ENCODE measurements at regions not wholly inside any gene's neighbourhood (a gene's known extent, or its start where the extent isn't known, plus 50 kb on each side); places are given as distances from the start of the nearest gene placed in this dataset.

- Histone ChIP-seq H3K9me3 (ENCODE audit: control insufficient read depth in 2 of 2, insufficient read depth in 1 of 2, low read depth in 1 of 2, low read length in 1 of 2) (peaks cover 0 to 2% of the 10 kb centered on the region in 2 donors), H3K27ac (ENCODE audit: low read depth in 2 of 2, low read length in 1 of 2) (peak overlapping the region; percentile 69 to 83), H3K4me1 (ENCODE audit: control insufficient read depth in 2 of 2, insufficient read depth in 2 of 2, low read length in 1 of 2) (peaks cover 0 to 9% of the 10 kb centered on the region in 2 donors), H3K27me3 (ENCODE audit: control insufficient read depth in 1 of 2, insufficient read depth in 2 of 2, low read length in 2 of 2) (no peaks in the 10 kb centered on the region), H3K36me3 (ENCODE audit: control insufficient read depth in 2 of 2, insufficient read depth in 2 of 2, low read length in 1 of 2) (no peaks in the 10 kb centered on the region), H3K4me3 (ENCODE audit: low read depth in 1 of 2, low read length in 2 of 2) (no peak overlapping the region)
- 55 to 58% methylated on average over 8 of the region's 8 CpGs for WGBS, 2 donors
Measured at GRCh38 chr2:234425639-234426603, 71.0 kb downstream of the ARL4C start.

- Histone ChIP-seq H3K27me3 (ENCODE audit: control insufficient read depth in 1 of 2, insufficient read depth in 2 of 2, low read length in 2 of 2) (no peaks in the 10 kb centered on the region), H3K36me3 (ENCODE audit: control insufficient read depth in 2 of 2, insufficient read depth in 2 of 2, low read length in 1 of 2) (no peaks in the 10 kb centered on the region), H3K4me1 (ENCODE audit: control insufficient read depth in 2 of 2, insufficient read depth in 2 of 2, low read length in 1 of 2) (peaks cover 0 to 9% of the 10 kb centered on the region in 2 donors), H3K4me3 (ENCODE audit: low read depth in 1 of 2, low read length in 2 of 2) (no peak overlapping the region), H3K27ac (ENCODE audit: low read depth in 2 of 2, low read length in 1 of 2) (peak overlapping the region in 1 of 2 donors; percentile 53), H3K9me3 (ENCODE audit: control insufficient read depth in 2 of 2, insufficient read depth in 1 of 2, low read depth in 1 of 2, low read length in 1 of 2) (no peaks in the 10 kb centered on the region)
- 29 to 30% methylated on average over 4 of the region's 4 CpGs for WGBS, 2 donors
Measured at GRCh38 chr2:234423884-234424283, 73.0 kb downstream of the ARL4C start.

DNA sequence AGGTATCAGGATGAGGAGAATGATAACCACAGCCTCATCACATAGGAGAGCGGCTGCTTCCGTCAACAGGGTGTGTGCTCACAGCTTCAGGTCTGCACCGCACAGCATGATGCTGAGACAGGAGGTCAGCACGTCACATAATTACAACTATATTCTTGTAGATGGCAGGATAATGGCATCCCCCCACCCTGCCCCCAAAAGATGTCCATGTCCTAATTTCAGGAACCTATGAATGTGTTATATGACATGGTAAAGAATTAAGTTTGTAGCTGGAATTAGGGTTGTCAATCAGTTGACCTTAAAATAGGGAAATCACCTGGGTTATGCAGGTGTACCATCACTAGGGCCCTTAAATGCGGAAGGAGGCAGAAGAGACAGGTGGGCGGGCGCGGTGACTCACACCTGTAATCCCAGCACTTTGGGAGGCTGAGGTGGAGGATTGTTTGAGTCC lies 73.9 kb downstream of the ARL4C start:
- WGBS, 2 donors = 70 to 75% methylated on average over 8 of the region's 8 CpGs
- H3K4me1 ChIP-seq (ENCODE audit: control insufficient read depth in 2 of 2, insufficient read depth in 2 of 2, low read length in 1 of 2) = peaks cover 0 to 9% of the 10 kb centered on the region in 2 donors
- peak overlapping the region; percentile 36 to 85 for H3K27ac ChIP-seq (ENCODE audit: low read depth in 2 of 2, low read length in 1 of 2)

GRCh38 chr2:234422273-234422732 lies 74.6 kb downstream of the ARL4C start:
- peaks cover 0 to 9% of the 10 kb centered on the region in 2 donors for H3K4me1 ChIP-seq (ENCODE audit: control insufficient read depth in 2 of 2, insufficient read depth in 2 of 2, low read length in 1 of 2)
- H3K27me3 ChIP-seq (ENCODE audit: control insufficient read depth in 1 of 2, insufficient read depth in 2 of 2, low read length in 2 of 2) = no peaks in the 10 kb centered on the region
- H3K9me3 ChIP-seq (ENCODE audit: control insufficient read depth in 2 of 2, insufficient read depth in 1 of 2, low read depth in 1 of 2, low read length in 1 of 2) = no peaks in the 10 kb centered on the region
- WGBS, 2 donors = 24 to 25% methylated on average over 4 of the region's 4 CpGs
- no peaks in the 10 kb centered on the region for H3K36me3 ChIP-seq (ENCODE audit: control insufficient read depth in 2 of 2, insufficient read depth in 2 of 2, low read length in 1 of 2)
- H3K27ac ChIP-seq (ENCODE audit: low read depth in 2 of 2, low read length in 1 of 2) = no peak overlapping the region
- no peak overlapping the region for H3K4me3 ChIP-seq (ENCODE audit: low read depth in 1 of 2, low read length in 2 of 2)

More for the DNA sequence above, 73.9 kb downstream of the ARL4C start:
- no peaks in the 10 kb centered on the region for H3K36me3 ChIP-seq (ENCODE audit: control insufficient read depth in 2 of 2, insufficient read depth in 2 of 2, low read length in 1 of 2)
- H3K27me3 ChIP-seq (ENCODE audit: control insufficient read depth in 1 of 2, insufficient read depth in 2 of 2, low read length in 2 of 2) = no peaks in the 10 kb centered on the region
- H3K4me3 ChIP-seq (ENCODE audit: low read depth in 1 of 2, low read length in 2 of 2) = no peak overlapping the region
- no peaks in the 10 kb centered on the region for H3K9me3 ChIP-seq (ENCODE audit: control insufficient read depth in 2 of 2, insufficient read depth in 1 of 2, low read depth in 1 of 2, low read length in 1 of 2)

- H3K9me3 ChIP-seq (ENCODE audit: control insufficient read depth in 2 of 2, insufficient read depth in 1 of 2, low read depth in 1 of 2, low read length in 1 of 2) = no peaks in the 10 kb centered on the region
- WGBS, 2 donors = 56 to 78% methylated on average over 2 of the region's 2 CpGs
Measured at GRCh38 chr2:234420408-234420807, 76.5 kb downstream of the ARL4C start.

GRCh38 chr2:234419726-234420125 lies 77.2 kb downstream of the ARL4C start:
- WGBS, 2 donors = 66 to 72% methylated on average over 5 of the region's 5 CpGs
- Histone ChIP-seq H3K4me1 (ENCODE audit: control insufficient read depth in 2 of 2, insufficient read depth in 2 of 2, low read length in 1 of 2) (peaks cover 0 to 2% of the 10 kb centered on the region in 2 donors), H3K27me3 (ENCODE audit: control insufficient read depth in 1 of 2, insufficient read depth in 2 of 2, low read length in 2 of 2) (no peaks in the 10 kb centered on the region), H3K4me3 (ENCODE audit: low read depth in 1 of 2, low read length in 2 of 2) (no peak overlapping the region), H3K9me3 (ENCODE audit: control insufficient read depth in 2 of 2, insufficient read depth in 1 of 2, low read depth in 1 of 2, low read length in 1 of 2) (no peaks in the 10 kb centered on the region), H3K27ac (ENCODE audit: low read depth in 2 of 2, low read length in 1 of 2) (no peak overlapping the region), H3K36me3 (ENCODE audit: control insufficient read depth in 2 of 2, insufficient read depth in 2 of 2, low read length in 1 of 2) (no peaks in the 10 kb centered on the region)

More at GRCh38 chr2:234420408-234420807, 76.5 kb downstream of the ARL4C start:
- Histone ChIP-seq H3K4me3 (ENCODE audit: low read depth in 1 of 2, low read length in 2 of 2) (no peak overlapping the region), H3K36me3 (ENCODE audit: control insufficient read depth in 2 of 2, insufficient read depth in 2 of 2, low read length in 1 of 2) (no peaks in the 10 kb centered on the region), H3K4me1 (ENCODE audit: control insufficient read depth in 2 of 2, insufficient read depth in 2 of 2, low read length in 1 of 2) (peaks cover 0 to 3% of the 10 kb centered on the region in 2 donors), H3K27ac (ENCODE audit: low read depth in 2 of 2, low read length in 1 of 2) (no peak overlapping the region), H3K27me3 (ENCODE audit: control insufficient read depth in 1 of 2, insufficient read depth in 2 of 2, low read length in 2 of 2) (no peaks in the 10 kb centered on the region)

GRCh38 chr2:234415706-234416105 lies 81.2 kb downstream of the ARL4C start:
- Histone ChIP-seq H3K4me3 (ENCODE audit: low read depth in 1 of 2, low read length in 2 of 2) (no peak overlapping the region), H3K36me3 (ENCODE audit: control insufficient read depth in 2 of 2, insufficient read depth in 2 of 2, low read length in 1 of 2) (no peaks in the 10 kb centered on the region), H3K4me1 (ENCODE audit: control insufficient read depth in 2 of 2, insufficient read depth in 2 of 2, low read length in 1 of 2) (peaks cover 0 to 3% of the 10 kb centered on the region in 2 donors), H3K27me3 (ENCODE audit: control insufficient read depth in 1 of 2, insufficient read depth in 2 of 2, low read length in 2 of 2) (no peaks in the 10 kb centered on the region), H3K9me3 (ENCODE audit: control insufficient read depth in 2 of 2, insufficient read depth in 1 of 2, low read depth in 1 of 2, low read length in 1 of 2) (no peaks in the 10 kb centered on the region), H3K27ac (ENCODE audit: low read depth in 2 of 2, low read length in 1 of 2) (no peak overlapping the region)
- WGBS, 2 donors = 79 to 90% methylated on average over 4 of the region's 4 CpGs

GRCh38 chr2:234414596-234414995 lies 82.3 kb downstream of the ARL4C start:
- H3K9me3 ChIP-seq (ENCODE audit: control insufficient read depth in 2 of 2, insufficient read depth in 1 of 2, low read depth in 1 of 2, low read length in 1 of 2) = no peaks in the 10 kb centered on the region
- no peaks in the 10 kb centered on the region for H3K36me3 ChIP-seq (ENCODE audit: control insufficient read depth in 2 of 2, insufficient read depth in 2 of 2, low read length in 1 of 2)
- H3K27me3 ChIP-seq (ENCODE audit: control insufficient read depth in 1 of 2, insufficient read depth in 2 of 2, low read length in 2 of 2) = no peaks in the 10 kb centered on the region
- 79 to 89% methylated on average over 6 of the region's 6 CpGs for WGBS, 2 donors
- no peak overlapping the region for H3K4me3 ChIP-seq (ENCODE audit: low read depth in 1 of 2, low read length in 2 of 2)
- H3K4me1 ChIP-seq (ENCODE audit: control insufficient read depth in 2 of 2, insufficient read depth in 2 of 2, low read length in 1 of 2) = peaks cover 0 to 3% of the 10 kb centered on the region in 2 donors
- no peak overlapping the region for H3K27ac ChIP-seq (ENCODE audit: low read depth in 2 of 2, low read length in 1 of 2)

DNA sequence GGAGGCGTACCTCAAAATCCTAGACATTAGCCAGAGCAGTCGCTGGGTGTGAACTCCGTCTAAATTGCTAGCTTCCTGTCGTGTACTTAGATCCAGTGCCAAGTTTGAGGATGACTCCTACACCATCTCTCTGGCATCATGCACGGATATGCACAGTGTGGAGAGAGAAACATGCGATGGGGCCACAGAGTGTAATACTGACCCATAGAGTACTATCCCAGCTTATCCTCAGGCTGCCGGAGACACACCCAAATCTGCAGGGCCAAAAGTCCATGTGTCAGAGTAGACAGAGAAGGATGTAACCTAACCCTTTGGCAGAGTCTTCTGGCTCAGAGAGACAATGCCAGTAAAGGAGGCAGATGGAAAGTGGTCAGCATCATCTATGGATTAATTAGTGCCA lies 84.2 kb downstream of the ARL4C start:
- H3K27me3 ChIP-seq (ENCODE audit: control insufficient read depth in 1 of 2, insufficient read depth in 2 of 2, low read length in 2 of 2) = no peaks in the 10 kb centered on the region
- no peaks in the 10 kb centered on the region for H3K36me3 ChIP-seq (ENCODE audit: control insufficient read depth in 2 of 2, insufficient read depth in 2 of 2, low read length in 1 of 2)
- H3K9me3 ChIP-seq (ENCODE audit: control insufficient read depth in 2 of 2, insufficient read depth in 1 of 2, low read depth in 1 of 2, low read length in 1 of 2) = no peaks in the 10 kb centered on the region
- WGBS, 2 donors = 51 to 62% methylated on average over 7 of the region's 7 CpGs
- H3K27ac ChIP-seq (ENCODE audit: low read depth in 2 of 2, low read length in 1 of 2) = peak overlapping the region in 1 of 2 donors; percentile 13
- peaks cover 0 to 3% of the 10 kb centered on the region in 2 donors for H3K4me1 ChIP-seq (ENCODE audit: control insufficient read depth in 2 of 2, insufficient read depth in 2 of 2, low read length in 1 of 2)
- H3K4me3 ChIP-seq (ENCODE audit: low read depth in 1 of 2, low read length in 2 of 2) = no peak overlapping the region

All from esophagus (tissue), 2 donors.